HUDEP-2 (cell line): ENCODE measurements at regions not wholly inside any gene's neighbourhood (a gene's known extent, or its start where the extent isn't known, plus 50 kb on each side); places are given as distances from the start of the nearest gene placed in this dataset.

ENCODE experiments used
- DNase-seq, 76 experiments: peaks; one replicate each; lab custom pipeline; 2025; ENCODE audit not compliant: unreplicated experiment in 76 of 76; lab: John Stamatoyannopoulos, UW

GRCh38 chr5:4995014-4995413 lies 145.1 kb upstream of the ADAMTS16 start:
- DNase-seq, result no peak

- no peak for DNase-seq
These were observed 134.8 kb upstream of the ADAMTS16 start for GRCh38 chr5:5005353-5005752.

- DNase-seq, result no peak
These were observed 133.6 kb upstream of the ADAMTS16 start for GRCh38 chr5:5006548-5006947.

- no peak for DNase-seq
These were observed 130.9 kb upstream of the ADAMTS16 start for GRCh38 chr5:5009240-5009639.

GRCh38 chr5:5011151-5011550 lies 129.0 kb upstream of the ADAMTS16 start:
- DNase-seq, result no peak

GRCh38 chr5:5014586-5015235 lies 125.4 kb upstream of the ADAMTS16 start:
- DNase-seq, result no peak

GRCh38 chr5:5017827-5018577 lies 122.1 kb upstream of the ADAMTS16 start:
- DNase-seq, result no peak

GRCh38 chr5:5018578-5018970 lies 121.6 kb upstream of the ADAMTS16 start:
- DNase-seq, result no peak

- no peak for DNase-seq
These were observed 118.7 kb upstream of the ADAMTS16 start for GRCh38 chr5:5021436-5021835.

GRCh38 chr5:5025098-5025773 lies 114.9 kb upstream of the ADAMTS16 start:
- DNase-seq, result no peak

GRCh38 chr5:5025774-5026408 lies 114.2 kb upstream of the ADAMTS16 start:
- DNase-seq, result no peak

- DNase-seq, result no peak
These were observed 113.7 kb upstream of the ADAMTS16 start for GRCh38 chr5:5026409-5026785.

GRCh38 chr5:5031665-5032064 lies 108.5 kb upstream of the ADAMTS16 start:
- DNase-seq, result no peak

- no peak for DNase-seq
These were observed 102.5 kb upstream of the ADAMTS16 start for GRCh38 chr5:5037674-5038073.

GRCh38 chr5:5039918-5040317 lies 100.2 kb upstream of the ADAMTS16 start:
- DNase-seq, result no peak

- DNase-seq, result no peak
These were observed 99.4 kb upstream of the ADAMTS16 start for GRCh38 chr5:5040712-5041111.

- no peak for DNase-seq
These were observed 97.3 kb upstream of the ADAMTS16 start for GRCh38 chr5:5042806-5043205.

GRCh38 chr5:5043346-5043745 lies 96.8 kb upstream of the ADAMTS16 start:
- DNase-seq, result no peak

GRCh38 chr5:5044247-5044840 lies 95.8 kb upstream of the ADAMTS16 start:
- DNase-seq, result no peak

- DNase-seq, result no peak
These were observed 93.2 kb upstream of the ADAMTS16 start for GRCh38 chr5:5046680-5047502.
